H1 (cell line): ENCODE measurements at regions not wholly inside any gene's neighbourhood (a gene's known extent, or its start where the extent isn't known, plus 50 kb on each side); places are given as distances from the start of the nearest gene placed in this dataset.

ENCODE experiments used
- CHD7 ChIP-seq: fragments of 300-600 bp; sonication (generic); IDR thresholded peaks from 2 replicates; pipeline ENCODE4 v1.7.1; 2012; ENCODE audit warnings: low read length, moderate library complexity, mild to moderate bottlenecking, inconsistent platforms; ENCODE audit not compliant: insufficient replicate concordance

DNA sequence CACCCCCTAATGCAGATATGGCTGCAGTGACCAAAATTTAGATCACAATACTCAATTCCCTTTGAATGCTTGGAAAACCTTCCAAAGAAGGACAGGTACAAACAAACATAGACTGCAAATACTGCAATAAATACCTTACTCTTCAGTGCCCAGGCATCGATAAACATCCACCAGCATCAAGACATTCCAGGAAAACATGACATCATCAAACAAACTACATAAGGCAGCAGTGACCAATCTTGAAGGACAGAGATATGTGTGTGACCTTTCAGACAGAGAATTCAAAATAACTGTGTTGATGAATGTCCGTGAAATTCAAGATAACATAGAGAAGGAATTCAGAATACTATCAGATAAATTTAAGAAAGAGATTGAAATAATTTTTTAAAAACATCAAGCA lies 488.6 kb downstream of the TLR4 start (continued):
- no peak for TF ChIP-seq CHD7
